Parathyroid adenoma (tissue), 2 donors: ENCODE measurements at regions not wholly inside any gene's neighbourhood (a gene's known extent, or its start where the extent isn't known, plus 50 kb on each side); places are given as distances from the start of the nearest gene placed in this dataset.

Experiments
- H2AFZ ChIP-seq: fragments of 300-600 bp; sonication (generic); one replicate; pipeline ENCODE4 v1.7.0; 2017; ENCODE audit warnings: antibody characterized with exemption, mild to moderate bottlenecking
- H3K27ac ChIP-seq: fragments of 300-600 bp; sonication (generic); one replicate; pipeline ENCODE4 v1.7.0; 2017
- H3K27me3 ChIP-seq: fragments of 300-600 bp; sonication (generic); one replicate; pipeline ENCODE4 v1.7.0; 2017; ENCODE audit warnings: low read length; ENCODE audit not compliant: control insufficient read depth, insufficient read depth
- H3K36me3 ChIP-seq: fragments of 300-600 bp; sonication (generic); one replicate; pipeline ENCODE4 v1.7.0; 2017; ENCODE audit warnings: low read length; ENCODE audit not compliant: control insufficient read depth, insufficient read depth
- H3K4me1 ChIP-seq: fragments of 300-600 bp; sonication (generic); one replicate; pipeline ENCODE4 v1.7.0; 2017; ENCODE audit warnings: control low read depth
- H3K4me2 ChIP-seq: fragments of 300-600 bp; sonication (generic); one replicate; pipeline ENCODE4 v1.7.0; 2017; ENCODE audit warnings: low read length
- H3K4me3 ChIP-seq: fragments of 300-600 bp; sonication (generic); one replicate; pipeline ENCODE4 v1.7.0; 2017; ENCODE audit warnings: low read depth, low read length
- H3K79me2 ChIP-seq: fragments of 300-600 bp; sonication (generic); one replicate; pipeline ENCODE4 v1.7.0; 2017; ENCODE audit warnings: control low read depth
- H3K9ac ChIP-seq: fragments of 300-600 bp; sonication (generic); one replicate; pipeline ENCODE4 v1.7.0; 2017; ENCODE audit warnings: mild to moderate bottlenecking
- H3K9me3 ChIP-seq: fragments of 300-600 bp; sonication (generic); one replicate; pipeline ENCODE4 v1.7.0; 2017; ENCODE audit warnings: low read length; ENCODE audit not compliant: control insufficient read depth
- TF ChIP-seq, protein P1 (sequence below): fragments of 300-600 bp; sonication (generic); IDR thresholded peaks from one replicate; pipeline ENCODE4 v1.7.0; 2017; ENCODE audit warnings: antibody characterized with exemption, mild to moderate bottlenecking
- donor health status: primary hyperparathyroidism.

DNA sequence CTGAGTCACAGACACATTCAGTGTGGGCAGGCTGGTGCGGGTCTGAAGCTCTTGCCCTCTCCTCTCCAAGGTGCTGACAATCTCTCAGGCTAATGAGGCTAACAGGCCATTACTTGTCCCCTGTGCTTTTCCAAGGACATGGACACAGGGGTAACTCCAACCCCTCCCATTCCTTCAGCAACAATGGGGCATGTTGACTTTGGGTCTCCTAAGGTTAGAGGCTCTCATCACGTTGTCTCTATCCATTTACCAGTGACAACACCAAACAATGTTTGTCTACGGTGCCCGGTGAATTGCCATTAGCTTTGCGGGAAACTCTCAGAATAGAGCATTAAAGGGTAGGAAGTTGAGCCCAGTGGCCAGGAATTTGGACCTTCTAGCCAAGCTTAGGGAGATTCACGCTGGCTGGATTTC, 101.6 kb upstream of the TNS3 start:
- Histone ChIP-seq H3K79me2 (no peaks in the 10 kb centered on the region), H3K36me3 (no peaks in the 10 kb centered on the region), H3K4me1 (peaks cover 4% of the 10 kb centered on the region), H3K9me3 (no peaks in the 10 kb centered on the region), H3K4me2 (no peak overlapping the region), H3K27me3 (no peaks in the 10 kb centered on the region), H3K9ac (no peak overlapping the region), H2AFZ (no peak overlapping the region), H3K27ac (no peak overlapping the region), H3K4me3 (no peak overlapping the region)
- TF ChIP-seq, protein P1, sequence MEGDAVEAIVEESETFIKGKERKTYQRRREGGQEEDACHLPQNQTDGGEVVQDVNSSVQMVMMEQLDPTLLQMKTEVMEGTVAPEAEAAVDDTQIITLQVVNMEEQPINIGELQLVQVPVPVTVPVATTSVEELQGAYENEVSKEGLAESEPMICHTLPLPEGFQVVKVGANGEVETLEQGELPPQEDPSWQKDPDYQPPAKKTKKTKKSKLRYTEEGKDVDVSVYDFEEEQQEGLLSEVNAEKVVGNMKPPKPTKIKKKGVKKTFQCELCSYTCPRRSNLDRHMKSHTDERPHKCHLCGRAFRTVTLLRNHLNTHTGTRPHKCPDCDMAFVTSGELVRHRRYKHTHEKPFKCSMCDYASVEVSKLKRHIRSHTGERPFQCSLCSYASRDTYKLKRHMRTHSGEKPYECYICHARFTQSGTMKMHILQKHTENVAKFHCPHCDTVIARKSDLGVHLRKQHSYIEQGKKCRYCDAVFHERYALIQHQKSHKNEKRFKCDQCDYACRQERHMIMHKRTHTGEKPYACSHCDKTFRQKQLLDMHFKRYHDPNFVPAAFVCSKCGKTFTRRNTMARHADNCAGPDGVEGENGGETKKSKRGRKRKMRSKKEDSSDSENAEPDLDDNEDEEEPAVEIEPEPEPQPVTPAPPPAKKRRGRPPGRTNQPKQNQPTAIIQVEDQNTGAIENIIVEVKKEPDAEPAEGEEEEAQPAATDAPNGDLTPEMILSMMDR, result no peak

DNA sequence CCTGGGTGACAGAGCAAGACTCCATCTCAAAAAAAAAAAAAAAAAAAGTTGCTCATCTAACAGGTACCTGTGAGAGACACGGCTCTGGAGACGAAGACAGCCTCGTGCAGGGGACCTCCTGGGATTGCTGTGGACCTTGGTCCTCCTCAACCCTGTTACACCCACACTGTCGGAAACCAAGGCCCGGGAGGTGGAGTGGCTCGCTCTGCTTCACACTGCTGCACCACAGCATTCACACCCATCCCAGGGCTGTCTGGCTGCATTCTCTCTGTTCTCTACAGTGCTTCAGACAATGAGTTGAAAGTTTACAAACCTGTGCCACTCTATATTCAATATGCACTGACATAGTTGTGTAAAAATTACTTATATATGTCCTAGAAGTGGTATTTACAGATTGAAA, 101.0 kb upstream of the TNS3 start:
- no peaks in the 10 kb centered on the region for H3K79me2 ChIP-seq

DNA sequence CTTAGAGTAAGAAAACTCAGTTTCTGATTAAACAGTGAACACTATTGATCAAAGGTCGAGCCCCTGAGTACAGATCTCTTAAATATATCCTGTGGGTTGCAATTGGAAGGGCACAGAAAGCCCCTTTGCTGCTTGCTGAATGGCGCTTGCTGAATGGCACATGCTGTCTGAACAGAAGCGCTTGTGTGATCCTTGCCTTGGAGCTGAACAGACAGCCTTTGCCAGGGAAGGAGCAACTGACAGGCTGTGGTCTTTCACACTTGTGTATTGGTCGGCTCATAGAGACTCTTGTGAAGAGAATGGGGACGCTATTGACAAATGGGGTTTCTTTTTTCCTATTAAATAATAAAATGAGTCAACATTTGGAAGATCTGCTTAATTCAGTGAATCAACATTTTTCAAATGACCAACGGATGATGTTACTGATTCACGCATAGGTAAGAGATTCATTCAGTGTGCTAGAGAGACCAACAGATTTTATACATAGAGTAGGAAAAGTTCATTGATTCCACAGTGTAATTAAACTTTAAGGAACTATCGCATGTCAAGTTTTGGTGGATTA, 99.4 kb upstream of the TNS3 start:
- Histone ChIP-seq H3K4me2 (no peak overlapping the region), H3K4me1 (peaks cover 4% of the 10 kb centered on the region), H3K4me3 (no peak overlapping the region), H3K27ac (no peak overlapping the region), H3K27me3 (no peaks in the 10 kb centered on the region), H3K36me3 (no peaks in the 10 kb centered on the region), H3K9me3 (no peaks in the 10 kb centered on the region), H3K79me2 (no peaks in the 10 kb centered on the region), H2AFZ (no peak overlapping the region), H3K9ac (no peak overlapping the region)
- TF ChIP-seq, protein P1, result no peak

More for the DNA sequence above, 101.0 kb upstream of the TNS3 start:
- H3K9ac ChIP-seq, result no peak overlapping the region
- TF ChIP-seq, protein P1, result no peak
- H3K4me1 ChIP-seq, result peaks cover 4% of the 10 kb centered on the region
- H3K4me3 ChIP-seq, result no peak overlapping the region
- H3K9me3 ChIP-seq, result no peaks in the 10 kb centered on the region
- H3K27me3 ChIP-seq, result no peaks in the 10 kb centered on the region
- no peaks in the 10 kb centered on the region for H3K36me3 ChIP-seq
- H2AFZ ChIP-seq, result no peak overlapping the region
- H3K4me2 ChIP-seq, result no peak overlapping the region
- H3K27ac ChIP-seq, result no peak overlapping the region

GRCh38 chr7:47678641-47679380, 96.9 kb upstream of the TNS3 start:
- Histone ChIP-seq H3K9ac (no peak overlapping the region), H3K9me3 (no peaks in the 10 kb centered on the region), H3K27ac (no peak overlapping the region), H2AFZ (no peak overlapping the region), H3K79me2 (no peaks in the 10 kb centered on the region), H3K4me2 (no peak overlapping the region), H3K27me3 (no peaks in the 10 kb centered on the region), H3K4me1 (no peaks in the 10 kb centered on the region), H3K36me3 (no peaks in the 10 kb centered on the region), H3K4me3 (no peak overlapping the region)
- TF ChIP-seq, protein P1, result no peak

GRCh38 chr7:47677664-47678063, 95.8 kb upstream of the TNS3 start:
- Histone ChIP-seq H3K27me3 (no peaks in the 10 kb centered on the region), H3K9ac (no peak overlapping the region), H3K27ac (no peak overlapping the region), H3K9me3 (no peaks in the 10 kb centered on the region), H3K79me2 (no peaks in the 10 kb centered on the region), H3K4me1 (no peaks in the 10 kb centered on the region), H3K4me3 (no peak overlapping the region), H3K36me3 (no peaks in the 10 kb centered on the region), H3K4me2 (no peak overlapping the region), H2AFZ (no peak overlapping the region)
- TF ChIP-seq, protein P1, result no peak
